ENCODE measurements at regions not wholly inside any gene's neighbourhood (a gene's known extent, or its start where the extent isn't known, plus 50 kb on each side); places are given as distances from the start of the nearest gene placed in this dataset.

DNA sequence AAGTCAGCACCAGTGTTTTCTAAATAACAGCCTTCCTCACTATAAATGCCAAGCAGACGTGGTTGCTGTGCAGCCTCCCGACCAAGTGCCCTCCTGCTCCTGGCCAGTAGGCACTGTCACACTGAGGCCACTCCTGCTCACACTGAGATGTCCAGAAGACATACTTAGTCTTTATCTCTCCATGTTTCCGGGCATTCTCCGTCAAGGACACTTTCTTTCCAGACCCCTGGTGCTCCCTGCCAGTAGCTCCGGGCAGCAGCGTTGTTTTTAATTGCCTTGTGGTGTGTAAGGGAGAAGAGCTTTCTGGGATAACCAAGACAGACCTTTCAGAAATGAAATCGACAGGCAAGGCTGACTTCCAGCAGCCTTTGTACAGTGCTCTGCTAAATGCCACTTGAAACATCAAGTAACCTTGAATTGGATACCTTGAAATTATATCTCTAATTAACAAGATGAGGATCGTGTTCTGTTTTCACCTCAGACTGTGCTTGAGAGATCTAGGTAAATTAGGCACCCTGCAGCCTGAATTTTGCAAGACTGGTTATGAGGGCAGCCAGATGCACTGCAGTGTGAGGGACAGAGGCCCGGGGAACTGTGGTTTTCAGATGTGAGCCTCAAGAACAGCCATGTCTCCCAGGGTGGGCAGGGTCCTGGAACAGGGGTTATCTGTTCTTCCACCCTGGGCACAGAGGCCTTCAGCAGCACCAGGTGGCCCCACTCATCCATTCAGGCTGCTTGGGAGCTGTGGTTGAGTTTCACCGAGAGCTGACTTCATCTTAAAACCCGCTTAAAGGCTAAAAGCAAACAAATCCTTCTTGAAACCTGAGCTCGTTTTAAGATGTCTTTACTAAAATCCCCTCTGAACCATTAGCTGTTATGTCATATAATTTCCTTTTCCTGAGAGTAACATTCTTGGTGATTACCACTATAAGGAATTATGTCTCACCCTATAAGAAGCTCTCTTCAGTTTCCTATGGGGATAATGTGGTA lies 105.5 kb upstream of the IL12A start (continued):
- TF ChIP-seq ZEB2 (tag by site-specific recombination; IDR thresholded peaks at IDR 0.05) (0 out of 2 replicates have a peak, but pooled peaks have one; percentile 22), FEZF1 (tag by site-specific recombination; IDR thresholded peaks at IDR 0.05) (peak; percentile 37), SCRT2 (tag by site-specific recombination; IDR thresholded peaks at IDR 0.05) (no peak; the same call in 1 of the 2 replicates), ZNF404 (tag by site-specific recombination; IDR thresholded peaks at IDR 0.05) (no peak), ZNF660 (tag by site-specific recombination; IDR thresholded peaks at IDR 0.05) (peak; percentile 29; the same call in 1 of the 2 replicates), ZNF621 (tag by site-specific recombination; IDR thresholded peaks at IDR 0.05) (no peak), ZNF610 (tag by site-specific recombination; IDR thresholded peaks at IDR 0.05; ENCODE audit: borderline replicate concordance) (no peak), ZSCAN30 (tag by site-specific recombination; IDR thresholded peaks at IDR 0.05) (peak; percentile 31; the same call in 1 of the 2 replicates), EGR2 (tag by site-specific recombination; IDR thresholded peaks at IDR 0.05; ENCODE audit: low read depth) (no peak), ZNF426 (tag by site-specific recombination; IDR thresholded peaks at IDR 0.05) (no peak), ZNF768 (tag by site-specific recombination; IDR thresholded peaks at IDR 0.05) (no peak), ZFP69B (tag by site-specific recombination; IDR thresholded peaks at IDR 0.05) (peak; percentile 86), ZNF785 (tag by site-specific recombination; IDR thresholded peaks at IDR 0.05) (no peak), KLF9 (tag by site-specific recombination; IDR thresholded peaks at IDR 0.05; ENCODE audit: low read depth) (peak; percentile 14; the same call in 1 of the 2 replicates), RBAK (tag by site-specific recombination; IDR thresholded peaks at IDR 0.05) (no peak), ZNF324 (tag by site-specific recombination; IDR thresholded peaks at IDR 0.05) (no peak), ZNF514 (tag by site-specific recombination; IDR thresholded peaks at IDR 0.05) (no peak), ZNF677 (tag by site-specific recombination; IDR thresholded peaks at IDR 0.05) (0 out of 2 replicates have a peak, but pooled peaks have one; percentile 7), ZFP41 (tag by site-specific recombination; IDR thresholded peaks at IDR 0.05; ENCODE audit: borderline replicate concordance) (no peak), ZNF391 (tag by site-specific recombination; IDR thresholded peaks at IDR 0.05; ENCODE audit: borderline replicate concordance, low read depth) (no peak), ZNF239 (tag by site-specific recombination; IDR thresholded peaks at IDR 0.05) (no peak), ZNF837 (tag by site-specific recombination; IDR thresholded peaks at IDR 0.05) (no peak), ZNF664 (tag by site-specific recombination; IDR thresholded peaks at IDR 0.05) (no peak), ZBTB8A (tag by site-specific recombination; IDR thresholded peaks at IDR 0.05) (peak; percentile 71), ZNF394 (tag by site-specific recombination; IDR thresholded peaks at IDR 0.05; ENCODE audit: borderline replicate concordance) (0 out of 2 replicates have a peak, but pooled peaks have one; percentile 27), ZBTB48 (tag by site-specific recombination; IDR thresholded peaks at IDR 0.05) (no peak; the same call in 1 of the 2 replicates), ZNF560 (tag by site-specific recombination; IDR thresholded peaks at IDR 0.05; ENCODE audit: borderline replicate concordance) (no peak), WT1 (tag by site-specific recombination; IDR thresholded peaks at IDR 0.05) (no peak), KLF16 (tag by site-specific recombination; IDR thresholded peaks at IDR 0.05) (no peak), ZNF561 (tag by site-specific recombination; IDR thresholded peaks at IDR 0.05; ENCODE audit: borderline replicate concordance) (0 out of 2 replicates have a peak, but pooled peaks have one; percentile 25)
- TF ChIP-seq, protein P1, sequence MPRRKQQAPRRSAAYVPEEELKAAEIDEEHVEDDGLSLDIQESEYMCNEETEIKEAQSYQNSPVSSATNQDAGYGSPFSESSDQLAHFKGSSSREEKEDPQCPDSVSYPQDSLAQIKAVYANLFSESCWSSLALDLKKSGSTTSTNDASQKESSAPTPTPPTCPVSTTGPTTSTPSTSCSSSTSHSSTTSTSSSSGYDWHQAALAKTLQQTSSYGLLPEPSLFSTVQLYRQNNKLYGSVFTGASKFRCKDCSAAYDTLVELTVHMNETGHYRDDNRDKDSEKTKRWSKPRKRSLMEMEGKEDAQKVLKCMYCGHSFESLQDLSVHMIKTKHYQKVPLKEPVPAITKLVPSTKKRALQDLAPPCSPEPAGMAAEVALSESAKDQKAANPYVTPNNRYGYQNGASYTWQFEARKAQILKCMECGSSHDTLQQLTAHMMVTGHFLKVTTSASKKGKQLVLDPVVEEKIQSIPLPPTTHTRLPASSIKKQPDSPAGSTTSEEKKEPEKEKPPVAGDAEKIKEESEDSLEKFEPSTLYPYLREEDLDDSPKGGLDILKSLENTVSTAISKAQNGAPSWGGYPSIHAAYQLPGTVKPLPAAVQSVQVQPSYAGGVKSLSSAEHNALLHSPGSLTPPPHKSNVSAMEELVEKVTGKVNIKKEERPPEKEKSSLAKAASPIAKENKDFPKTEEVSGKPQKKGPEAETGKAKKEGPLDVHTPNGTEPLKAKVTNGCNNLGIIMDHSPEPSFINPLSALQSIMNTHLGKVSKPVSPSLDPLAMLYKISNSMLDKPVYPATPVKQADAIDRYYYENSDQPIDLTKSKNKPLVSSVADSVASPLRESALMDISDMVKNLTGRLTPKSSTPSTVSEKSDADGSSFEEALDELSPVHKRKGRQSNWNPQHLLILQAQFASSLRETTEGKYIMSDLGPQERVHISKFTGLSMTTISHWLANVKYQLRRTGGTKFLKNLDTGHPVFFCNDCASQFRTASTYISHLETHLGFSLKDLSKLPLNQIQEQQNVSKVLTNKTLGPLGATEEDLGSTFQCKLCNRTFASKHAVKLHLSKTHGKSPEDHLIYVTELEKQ (tag by site-specific recombination; IDR thresholded peaks at IDR 0.05; ENCODE audit: borderline replicate concordance): no peak
- TF ChIP-seq, protein P2, sequence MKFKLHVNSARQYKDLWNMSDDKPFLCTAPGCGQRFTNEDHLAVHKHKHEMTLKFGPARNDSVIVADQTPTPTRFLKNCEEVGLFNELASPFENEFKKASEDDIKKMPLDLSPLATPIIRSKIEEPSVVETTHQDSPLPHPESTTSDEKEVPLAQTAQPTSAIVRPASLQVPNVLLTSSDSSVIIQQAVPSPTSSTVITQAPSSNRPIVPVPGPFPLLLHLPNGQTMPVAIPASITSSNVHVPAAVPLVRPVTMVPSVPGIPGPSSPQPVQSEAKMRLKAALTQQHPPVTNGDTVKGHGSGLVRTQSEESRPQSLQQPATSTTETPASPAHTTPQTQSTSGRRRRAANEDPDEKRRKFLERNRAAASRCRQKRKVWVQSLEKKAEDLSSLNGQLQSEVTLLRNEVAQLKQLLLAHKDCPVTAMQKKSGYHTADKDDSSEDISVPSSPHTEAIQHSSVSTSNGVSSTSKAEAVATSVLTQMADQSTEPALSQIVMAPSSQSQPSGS (tag by site-specific recombination; IDR thresholded peaks at IDR 0.05; ENCODE audit: low read depth): peak; percentile 41
- TF ChIP-seq, protein P3, sequence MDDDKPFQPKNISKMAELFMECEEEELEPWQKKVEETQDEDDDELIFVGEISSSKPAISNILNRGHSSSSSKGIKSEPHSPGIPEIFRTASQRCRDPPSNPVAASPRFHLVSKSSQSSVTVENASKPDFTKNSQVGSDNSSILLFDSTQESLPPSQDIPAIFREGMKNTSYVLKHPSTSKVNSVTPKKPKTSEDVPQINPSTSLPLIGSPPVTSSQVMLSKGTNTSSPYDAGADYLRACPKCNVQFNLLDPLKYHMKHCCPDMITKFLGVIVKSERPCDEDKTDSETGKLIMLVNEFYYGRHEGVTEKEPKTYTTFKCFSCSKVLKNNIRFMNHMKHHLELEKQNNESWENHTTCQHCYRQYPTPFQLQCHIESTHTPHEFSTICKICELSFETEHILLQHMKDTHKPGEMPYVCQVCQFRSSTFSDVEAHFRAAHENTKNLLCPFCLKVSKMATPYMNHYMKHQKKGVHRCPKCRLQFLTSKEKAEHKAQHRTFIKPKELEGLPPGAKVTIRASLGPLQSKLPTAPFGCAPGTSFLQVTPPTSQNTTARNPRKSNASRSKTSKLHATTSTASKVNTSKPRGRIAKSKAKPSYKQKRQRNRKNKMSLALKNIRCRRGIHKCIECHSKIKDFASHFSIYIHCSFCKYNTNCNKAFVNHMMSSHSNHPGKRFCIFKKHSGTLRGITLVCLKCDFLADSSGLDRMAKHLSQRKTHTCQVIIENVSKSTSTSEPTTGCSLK (tag by site-specific recombination; IDR thresholded peaks at IDR 0.05): no peak

All from HEK293 (cell line).